ENCODE measurements at regions not wholly inside any gene's neighbourhood (a gene's known extent, or its start where the extent isn't known, plus 50 kb on each side); places are given as distances from the start of the nearest gene placed in this dataset.
A peak's percentile ranks its signal among the peaks of the same experiment; 100 is the strongest.
"Not testable (repeated sequence)": the region's sequence is repeated elsewhere in the genome, so short reads cannot be mapped to it uniquely, and the experiment has no call there.

DNA sequence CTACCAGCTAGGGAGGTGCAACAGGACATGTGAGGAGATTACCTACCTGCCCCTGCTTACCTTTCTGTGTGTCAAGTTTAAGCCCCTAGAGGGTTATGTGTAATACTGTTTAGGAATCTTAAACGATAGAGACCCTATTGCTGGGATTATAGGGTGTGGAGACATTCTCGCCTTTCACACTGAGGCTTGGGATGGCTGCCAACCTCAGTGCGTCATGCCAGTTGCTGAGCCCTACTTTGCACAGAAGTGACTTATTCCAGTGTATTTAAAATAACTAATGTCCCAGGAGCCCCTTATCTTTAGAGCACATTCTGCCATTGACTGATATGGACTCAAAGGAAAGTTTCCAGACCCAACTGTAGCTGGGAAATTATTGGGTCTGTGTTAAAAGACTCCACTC lies 76.6 kb upstream of the XPA start:
- no peak for DNase-seq (ENCODE audit: low read depth)
- H3K4me3 ChIP-seq (ENCODE audit: low read depth, low read length) = no peak overlapping the region
- TF ChIP-seq, protein P1, sequence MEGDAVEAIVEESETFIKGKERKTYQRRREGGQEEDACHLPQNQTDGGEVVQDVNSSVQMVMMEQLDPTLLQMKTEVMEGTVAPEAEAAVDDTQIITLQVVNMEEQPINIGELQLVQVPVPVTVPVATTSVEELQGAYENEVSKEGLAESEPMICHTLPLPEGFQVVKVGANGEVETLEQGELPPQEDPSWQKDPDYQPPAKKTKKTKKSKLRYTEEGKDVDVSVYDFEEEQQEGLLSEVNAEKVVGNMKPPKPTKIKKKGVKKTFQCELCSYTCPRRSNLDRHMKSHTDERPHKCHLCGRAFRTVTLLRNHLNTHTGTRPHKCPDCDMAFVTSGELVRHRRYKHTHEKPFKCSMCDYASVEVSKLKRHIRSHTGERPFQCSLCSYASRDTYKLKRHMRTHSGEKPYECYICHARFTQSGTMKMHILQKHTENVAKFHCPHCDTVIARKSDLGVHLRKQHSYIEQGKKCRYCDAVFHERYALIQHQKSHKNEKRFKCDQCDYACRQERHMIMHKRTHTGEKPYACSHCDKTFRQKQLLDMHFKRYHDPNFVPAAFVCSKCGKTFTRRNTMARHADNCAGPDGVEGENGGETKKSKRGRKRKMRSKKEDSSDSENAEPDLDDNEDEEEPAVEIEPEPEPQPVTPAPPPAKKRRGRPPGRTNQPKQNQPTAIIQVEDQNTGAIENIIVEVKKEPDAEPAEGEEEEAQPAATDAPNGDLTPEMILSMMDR (IDR thresholded peaks at IDR 0.05; ENCODE audit: insufficient read depth, low read length, poor library complexity, severe bottlenecking) = no peak
- no peaks in the 10 kb centered on the region for H3K36me3 ChIP-seq (ENCODE audit: control insufficient read depth, insufficient read depth, low read length)
- peaks cover 9% of the 10 kb centered on the region for H3K27me3 ChIP-seq (ENCODE audit: control insufficient read depth, insufficient read depth, low read length)

DNA sequence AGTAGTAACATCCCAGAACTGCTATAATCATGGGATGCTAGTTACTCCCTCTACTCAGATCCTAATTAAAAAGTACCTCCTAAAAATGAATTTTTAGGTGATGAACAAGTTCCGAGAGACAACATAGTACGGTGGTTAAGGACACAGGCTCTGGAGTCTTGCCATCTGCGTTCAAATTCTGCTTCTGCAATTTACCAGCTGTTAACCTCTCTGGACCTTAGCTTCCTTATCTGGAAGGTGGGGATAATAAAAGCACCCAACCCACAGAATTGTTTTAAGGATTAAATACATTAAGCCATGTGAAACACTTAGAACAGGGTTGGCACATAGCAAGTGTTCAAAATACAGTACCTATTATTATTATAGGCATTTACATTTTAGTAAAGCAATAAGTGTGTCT lies 77.5 kb upstream of the XPA start:
- Histone ChIP-seq H3K4me3 (ENCODE audit: low read depth, low read length) (no peak overlapping the region), H3K36me3 (ENCODE audit: control insufficient read depth, insufficient read depth, low read length) (no peaks in the 10 kb centered on the region), H3K27me3 (ENCODE audit: control insufficient read depth, insufficient read depth, low read length) (peaks cover 6% of the 10 kb centered on the region)
- no peak for DNase-seq (ENCODE audit: low read depth)
- TF ChIP-seq, protein P1 (IDR thresholded peaks at IDR 0.05; ENCODE audit: insufficient read depth, low read length, poor library complexity, severe bottlenecking) = no peak

DNA sequence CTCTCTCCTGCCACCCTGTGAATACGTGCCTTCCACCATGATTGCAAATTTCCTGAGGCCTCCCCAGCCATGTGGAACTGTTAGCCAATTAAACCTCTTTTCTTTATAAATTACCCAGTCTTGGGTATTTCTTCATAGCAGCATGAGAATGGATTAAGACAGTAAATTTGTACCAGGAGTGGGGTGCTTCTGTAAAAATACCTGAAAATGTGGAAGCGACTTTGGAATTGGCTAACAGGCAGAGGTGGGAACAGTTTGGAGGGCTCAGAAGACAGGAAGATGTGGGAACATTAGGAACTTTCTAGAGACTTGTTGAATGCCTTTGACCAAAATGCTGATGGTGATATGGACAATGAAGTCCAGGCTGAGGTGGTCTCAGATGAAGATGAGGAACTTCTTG lies 74.3 kb upstream of the FOXE1 start:
- H3K36me3 ChIP-seq (ENCODE audit: control insufficient read depth, insufficient read depth, low read length); H3K27me3 ChIP-seq (ENCODE audit: control insufficient read depth, insufficient read depth, low read length); DNase-seq (ENCODE audit: low read depth); H3K4me3 ChIP-seq (ENCODE audit: low read depth, low read length): not testable (repeated sequence)

DNA sequence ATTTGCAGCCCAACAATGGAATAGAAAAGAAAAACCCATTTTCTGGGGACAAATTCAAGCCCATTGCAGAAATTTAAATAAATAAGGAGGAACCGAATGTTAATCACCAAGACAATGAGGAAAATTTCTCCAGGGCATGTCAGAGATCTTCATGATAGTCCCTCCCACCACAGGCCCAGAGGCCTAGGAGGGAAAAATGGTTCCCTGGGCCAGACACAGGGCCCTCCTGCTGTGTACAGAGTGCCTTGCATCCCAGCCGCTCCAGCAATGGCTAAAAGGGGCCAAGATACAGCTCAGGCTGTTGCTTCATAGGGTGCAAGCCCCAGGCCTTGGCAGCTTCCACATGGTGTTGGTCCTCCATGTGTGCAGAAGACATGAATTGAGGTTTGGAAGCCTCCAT lies 73.4 kb upstream of the FOXE1 start:
- H3K36me3 ChIP-seq (ENCODE audit: control insufficient read depth, insufficient read depth, low read length) = no peaks in the 10 kb centered on the region
- no peak overlapping the region for H3K4me3 ChIP-seq (ENCODE audit: low read depth, low read length)
- no peaks in the 10 kb centered on the region for H3K27me3 ChIP-seq (ENCODE audit: control insufficient read depth, insufficient read depth, low read length)
- no peak for DNase-seq (ENCODE audit: low read depth)
- TF ChIP-seq, protein P1 (IDR thresholded peaks at IDR 0.05; ENCODE audit: insufficient read depth, low read length, poor library complexity, severe bottlenecking) = no peak

DNA sequence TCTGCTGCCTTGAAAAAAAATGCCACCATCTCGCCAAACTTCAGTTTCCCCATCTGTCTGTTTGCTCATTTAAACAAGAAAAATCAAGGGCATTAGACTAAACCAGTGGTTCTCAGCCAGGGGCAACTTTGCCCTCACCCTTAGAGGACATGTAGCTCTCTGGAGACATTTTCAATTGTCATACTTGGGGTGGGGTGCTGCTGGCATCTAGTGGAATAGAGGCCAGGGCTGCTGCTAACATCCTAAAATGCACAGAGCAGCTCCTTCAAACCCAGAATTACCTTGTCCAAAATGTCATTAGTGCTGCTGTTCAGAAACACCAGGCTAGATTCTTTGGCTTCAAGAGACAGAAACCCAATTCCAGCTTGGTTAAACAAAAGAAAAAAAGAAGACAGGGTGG lies 71.1 kb upstream of the FOXE1 start:
- no peaks in the 10 kb centered on the region for H3K27me3 ChIP-seq (ENCODE audit: control insufficient read depth, insufficient read depth, low read length)
- H3K4me3 ChIP-seq (ENCODE audit: low read depth, low read length) = no peak overlapping the region
- no peaks in the 10 kb centered on the region for H3K36me3 ChIP-seq (ENCODE audit: control insufficient read depth, insufficient read depth, low read length)
- DNase-seq (ENCODE audit: low read depth) = no peak
- TF ChIP-seq, protein P1 (IDR thresholded peaks at IDR 0.05; ENCODE audit: insufficient read depth, low read length, poor library complexity, severe bottlenecking) = no peak

DNA sequence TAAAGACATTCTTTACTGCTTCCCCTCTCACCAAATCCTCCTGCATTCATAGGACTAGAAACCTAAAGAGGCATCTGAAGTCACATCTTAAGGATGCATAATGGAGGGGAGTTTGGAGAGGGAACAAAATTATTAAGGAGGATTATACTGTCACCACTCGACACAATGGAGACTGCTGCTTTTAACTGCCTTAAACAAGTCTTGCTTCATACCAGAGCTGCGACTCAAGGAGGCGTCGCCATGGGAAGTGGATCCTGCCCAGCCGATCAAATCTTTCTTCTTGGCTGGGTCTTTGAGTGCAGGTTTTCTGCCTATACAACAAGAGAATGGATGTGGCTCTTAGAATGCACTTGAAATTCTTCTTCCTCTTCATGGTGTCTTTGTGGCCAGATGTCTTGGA lies 66.7 kb upstream of the FOXE1 start:
- H3K36me3 ChIP-seq (ENCODE audit: control insufficient read depth, insufficient read depth, low read length) = no peaks in the 10 kb centered on the region
- TF ChIP-seq, protein P1 (IDR thresholded peaks at IDR 0.05; ENCODE audit: insufficient read depth, low read length, poor library complexity, severe bottlenecking) = no peak
- H3K4me3 ChIP-seq (ENCODE audit: low read depth, low read length) = no peak overlapping the region
- no peaks in the 10 kb centered on the region for H3K27me3 ChIP-seq (ENCODE audit: control insufficient read depth, insufficient read depth, low read length)
- peak; percentile 21 for DNase-seq (ENCODE audit: low read depth)

Measured in kidney epithelial cell (primary cell).